Neural progenitor cell (in vitro differentiated cells): ENCODE measurements at regions not wholly inside any gene's neighbourhood (a gene's known extent, or its start where the extent isn't known, plus 50 kb on each side); places are given as distances from the start of the nearest gene placed in this dataset.
A peak's percentile ranks its signal among the peaks of the same experiment; 100 is the strongest.

Source experiments
- DNase-seq: peaks from one replicate; pipeline ENCODE4 v3.0.0-alpha.2; 2016; ENCODE audit warnings: low spot score
- H2AFZ ChIP-seq: fragments of 200-600 bp; sonication (generic); replicated peaks from 2 replicates; pipeline ENCODE4 v1.6.1; 2016; ENCODE audit warnings: antibody characterized with exemption
- H3F3A ChIP-seq: fragments of 200-600 bp; sonication (generic); 2 replicates; pipeline ENCODE4 v1.6.1; 2016; ENCODE audit warnings: antibody characterized with exemption, low read depth
- H3K27ac ChIP-seq: fragments of 200-600 bp; sonication (generic); 2 replicates; pipeline ENCODE4 v1.5.1; 2016; ENCODE audit warnings: mild to moderate bottlenecking
- H3K27me3 ChIP-seq: fragments of 200-600 bp; sonication (generic); 2 replicates; pipeline ENCODE4 v1.6.1; 2016; ENCODE audit warnings: mild to moderate bottlenecking, moderate library complexity
- H3K36me3 ChIP-seq: fragments of 200-600 bp; sonication (generic); 2 replicates; pipeline ENCODE4 v1.5.1; 2016
- H3K4me1 ChIP-seq: fragments of 200-600 bp; sonication (generic); 2 replicates; pipeline ENCODE4 v1.6.1; 2016; ENCODE audit warnings: mixed run types
- H3K4me2 ChIP-seq: fragments of 200-600 bp; sonication (generic); 2 replicates; pipeline ENCODE4 v1.6.1; 2016
- H3K4me3 ChIP-seq: fragments of 200-600 bp; sonication (generic); 2 replicates; pipeline ENCODE4 v1.5.1; 2016
- H3K79me2 ChIP-seq: fragments of 200-600 bp; sonication (generic); 2 replicates; pipeline ENCODE4 v1.6.1; 2016; ENCODE audit warnings: low read depth
- H3K9ac ChIP-seq: fragments of 200-600 bp; sonication (generic); 2 replicates; pipeline ENCODE4 v1.6.1; 2016
- H3K9me3 ChIP-seq: fragments of 200-600 bp; sonication (generic); 2 replicates; pipeline ENCODE4 v1.5.1; 2016; ENCODE audit warnings: low read depth
- H4K20me1 ChIP-seq: fragments of 200-600 bp; sonication (generic); 2 replicates; pipeline ENCODE4 v1.6.1; 2016; ENCODE audit warnings: low read depth
- H3K27ac Mint-ChIP-seq: 3 replicates; pipeline ENCODE4 v1.8.0; 2021; ENCODE audit warnings: mixed read lengths
- H3K27me3 Mint-ChIP-seq: 2 replicates; pipeline ENCODE4 v1.8.0; 2022; ENCODE audit warnings: low read depth, mild to moderate bottlenecking, inconsistent platforms, moderate library complexity, mixed read lengths; ENCODE audit not compliant: insufficient read depth
- H3K36me3 Mint-ChIP-seq: 3 replicates; pipeline ENCODE4 v1.8.0; 2021; ENCODE audit warnings: mixed read lengths
- H3K4me1 Mint-ChIP-seq: 3 replicates; pipeline ENCODE4 v1.8.0; 2021; ENCODE audit warnings: mixed read lengths
- H3K4me3 Mint-ChIP-seq: 3 replicates; pipeline ENCODE4 v1.8.0; 2021; ENCODE audit warnings: mild to moderate bottlenecking, moderate library complexity, mixed read lengths
- H3K9me3 Mint-ChIP-seq: 3 replicates; pipeline ENCODE4 v1.8.0; 2020; ENCODE audit warnings: mixed read lengths
- CTCF ChIP-seq: fragments of 200-600 bp; sonication (generic); IDR thresholded peaks from 2 replicates; pipeline ENCODE4 v1.5.1; 2017; ENCODE audit warnings: antibody characterized with exemption, mild to moderate bottlenecking
- EZH2 ChIP-seq: fragments of 200-600 bp; sonication (generic); IDR thresholded peaks from 2 replicates; pipeline ENCODE4 v1.6.1; 2017; ENCODE audit warnings: antibody characterized with exemption, mild to moderate bottlenecking, moderate library complexity
- EZH2phosphoT487 ChIP-seq: fragments of 200-600 bp; sonication (generic); IDR thresholded peaks from 2 replicates; pipeline ENCODE4 v1.6.1; 2017; ENCODE audit warnings: antibody characterized with exemption

GRCh38 chr3:145639875-145640274, 521.1 kb downstream of the PLOD2 start:
- no peak overlapping the region for H3K9ac ChIP-seq
- DNase-seq = peak; percentile 3
- Mint-ChIP-seq H3K27ac (no peak overlapping the region), H3K36me3 (no peaks in the 10 kb centered on the region), H3K27me3 (no peaks in the 10 kb centered on the region), H3K4me1 (no peaks in the 10 kb centered on the region), H3K4me3 (no peak overlapping the region), H3K9me3 (no peaks in the 10 kb centered on the region)
- TF ChIP-seq CTCF = no peak
- TF ChIP-seq EZH2phosphoT487 = no peak
- TF ChIP-seq EZH2 = no peak
- H3K36me3 ChIP-seq = no peaks in the 10 kb centered on the region
- H4K20me1 ChIP-seq = no peaks in the 10 kb centered on the region
- no peaks in the 10 kb centered on the region for H3K4me1 ChIP-seq
- no peaks in the 10 kb centered on the region for H3K79me2 ChIP-seq
- no peaks in the 10 kb centered on the region for H3K27me3 ChIP-seq
- no peaks in the 10 kb centered on the region for H3K9me3 ChIP-seq
- peak overlapping the region; percentile 69 for H2AFZ ChIP-seq
- no peak overlapping the region for H3K27ac ChIP-seq
- no peaks in the 10 kb centered on the region for H3F3A ChIP-seq
- H3K4me2 ChIP-seq = no peak overlapping the region
- no peak overlapping the region for H3K4me3 ChIP-seq

GRCh38 chr3:145648396-145648795, 512.6 kb downstream of the PLOD2 start:
- no peaks in the 10 kb centered on the region for H3K4me1 Mint-ChIP-seq
- no peak overlapping the region for H3K4me2 ChIP-seq
- no peaks in the 10 kb centered on the region for H3K4me1 ChIP-seq
- H3K36me3 ChIP-seq = no peaks in the 10 kb centered on the region
- H3K27ac ChIP-seq = no peak overlapping the region
- H3K27me3 ChIP-seq = no peaks in the 10 kb centered on the region
- no peaks in the 10 kb centered on the region for H3K9me3 Mint-ChIP-seq
- no peak overlapping the region for H3K4me3 Mint-ChIP-seq
- no peaks in the 10 kb centered on the region for H3K36me3 Mint-ChIP-seq
- no peak overlapping the region for H2AFZ ChIP-seq
- no peak overlapping the region for H3K9ac ChIP-seq
- no peaks in the 10 kb centered on the region for H4K20me1 ChIP-seq
- no peak overlapping the region for H3K27ac Mint-ChIP-seq
- no peaks in the 10 kb centered on the region for H3K27me3 Mint-ChIP-seq
- no peaks in the 10 kb centered on the region for H3K9me3 ChIP-seq
- H3K4me3 ChIP-seq = no peak overlapping the region
- H3K79me2 ChIP-seq = no peaks in the 10 kb centered on the region
- TF ChIP-seq CTCF (no peak), EZH2phosphoT487 (no peak), EZH2 (no peak)
- H3F3A ChIP-seq = no peaks in the 10 kb centered on the region
- peak; percentile 18 for DNase-seq

- H3K9ac ChIP-seq = no peak overlapping the region
- no peaks in the 10 kb centered on the region for H3K79me2 ChIP-seq
- H3K27me3 ChIP-seq = no peaks in the 10 kb centered on the region
- Mint-ChIP-seq H3K27ac (no peak overlapping the region), H3K27me3 (no peaks in the 10 kb centered on the region), H3K36me3 (no peaks in the 10 kb centered on the region), H3K9me3 (no peaks in the 10 kb centered on the region), H3K4me3 (no peak overlapping the region), H3K4me1 (no peaks in the 10 kb centered on the region)
- DNase-seq = no peak
- no peaks in the 10 kb centered on the region for H3K4me1 ChIP-seq
- no peak for TF ChIP-seq EZH2phosphoT487
- TF ChIP-seq CTCF = no peak
- no peak for TF ChIP-seq EZH2
- no peak overlapping the region for H3K27ac ChIP-seq
- no peaks in the 10 kb centered on the region for H4K20me1 ChIP-seq
- H3F3A ChIP-seq = no peaks in the 10 kb centered on the region
- H2AFZ ChIP-seq = no peak overlapping the region
- no peaks in the 10 kb centered on the region for H3K36me3 ChIP-seq
- no peaks in the 10 kb centered on the region for H3K9me3 ChIP-seq
- no peak overlapping the region for H3K4me3 ChIP-seq
- no peak overlapping the region for H3K4me2 ChIP-seq
Measured at GRCh38 chr3:145649368-145649887, 511.6 kb downstream of the PLOD2 start.
